ENCODE measurements at regions not wholly inside any gene's neighbourhood (a gene's known extent, or its start where the extent isn't known, plus 50 kb on each side); places are given as distances from the start of the nearest gene placed in this dataset.

DNA sequence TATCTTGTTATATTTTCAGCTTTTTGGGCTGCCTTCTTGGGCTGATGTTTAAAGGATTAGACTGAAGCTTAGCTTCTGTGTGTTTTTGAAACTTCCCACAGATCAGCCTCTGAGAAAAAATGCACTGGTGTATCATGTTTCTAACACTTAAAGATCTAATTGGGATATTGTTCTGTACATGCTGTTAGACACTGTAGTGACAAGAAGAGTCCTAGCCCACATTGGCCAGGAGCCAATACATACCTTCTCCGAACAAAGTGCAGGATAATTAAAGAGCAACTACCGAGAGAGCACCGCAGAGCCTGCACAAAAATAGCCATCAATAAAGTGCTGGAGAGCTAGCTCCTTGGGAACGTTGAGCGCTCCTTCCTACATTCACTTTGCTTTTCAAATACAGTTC lies 289.4 kb upstream of the SP8 start:
- Histone ChIP-seq H3K4ac (ENCODE audit: low read length) (no peak overlapping the region), H2AFZ (ENCODE audit: low read length) (no peak overlapping the region), H3K4me3 (ENCODE audit: low read length in 2 of 2) (no peak overlapping the region), H3K27ac (replicated peaks; ENCODE audit: low read length) (no peak overlapping the region), H4K8ac (ENCODE audit: low read depth, low read length) (no peak overlapping the region), H3K4me2 (ENCODE audit: insufficient read depth, low read length, poor library complexity, severe bottlenecking) (no peak overlapping the region), H3K18ac (ENCODE audit: low read length) (no peak overlapping the region), H3K23ac (ENCODE audit: low read depth, low read length, poor library complexity) (no peak overlapping the region), H3K9me3 (replicated peaks in 1 of 2; ENCODE audit: control insufficient read depth in 2 of 2, insufficient read depth in 1 of 2, low read depth in 1 of 2, low read length in 2 of 2) (no peaks in the 10 kb centered on the region), H3K27me3 (ENCODE audit: control insufficient read depth in 3 of 3, insufficient read depth in 3 of 3, low read depth in 1 of 3, low read length in 3 of 3) (peaks cover 0 to 14% (median 0%) of the 10 kb centered on the region in 3 experiments), H2BK5ac (ENCODE audit: low read length) (no peak overlapping the region), H2AK5ac (ENCODE audit: low read depth, low read length) (no peak overlapping the region), H3K4me1 (ENCODE audit: control insufficient read depth in 2 of 2, insufficient read depth in 1 of 2, low read depth in 1 of 2, low read length in 2 of 2) (peaks cover 0 to 5% of the 10 kb centered on the region in 2 donors), H4K91ac (ENCODE audit: low read depth, low read length, poor library complexity) (no peak overlapping the region), H3K9ac (ENCODE audit: low read depth, low read length, poor library complexity) (no peak overlapping the region), H3K14ac (ENCODE audit: low read length) (no peak overlapping the region), H3K79me1 (ENCODE audit: low read depth, low read length) (no peaks in the 10 kb centered on the region), H2BK15ac (ENCODE audit: low read length) (no peak overlapping the region), H3K36me3 (replicated peaks in 1 of 2; ENCODE audit: control insufficient read depth in 2 of 2, insufficient read depth in 2 of 2, low read length in 2 of 2) (no peaks in the 10 kb centered on the region), H2BK12ac (ENCODE audit: low read length) (no peak overlapping the region), H2BK120ac (ENCODE audit: low read depth, low read length) (no peak overlapping the region)
- DNase-seq (ENCODE audit: low spot score): no peak
- WGBS, 2 donors (ENCODE audit: extremely low coverage in 2 of 2, insufficient read length in 2 of 2, insufficient replicate concordance in 1 of 2): no CpG with 5 or more reads among the region's 5 CpGs

DNA sequence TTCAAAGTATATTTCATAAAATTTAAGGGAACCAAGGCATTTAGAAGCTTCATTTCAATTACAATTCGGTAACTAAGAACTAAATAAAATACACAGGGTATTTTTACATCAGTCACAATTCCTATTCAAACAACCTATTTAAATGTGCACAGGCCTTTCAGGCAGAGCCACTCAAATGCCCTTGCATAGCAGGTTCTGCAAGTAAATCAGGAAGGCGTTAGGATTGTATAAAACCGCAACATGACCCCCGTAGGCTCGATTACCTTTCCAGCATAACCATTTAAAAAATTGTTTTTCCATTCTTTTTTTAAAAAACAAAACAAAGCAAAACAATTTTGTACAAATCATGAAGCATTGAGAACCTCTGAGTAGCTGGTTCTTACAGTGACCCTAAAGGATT lies 289.9 kb upstream of the SP8 start:
- Histone ChIP-seq H3K14ac (ENCODE audit: low read length) (no peak overlapping the region), H3K18ac (ENCODE audit: low read length) (no peak overlapping the region), H2BK12ac (ENCODE audit: low read length) (no peak overlapping the region), H3K4ac (ENCODE audit: low read length) (no peak overlapping the region), H4K91ac (ENCODE audit: low read depth, low read length, poor library complexity) (no peak overlapping the region), H3K23ac (ENCODE audit: low read depth, low read length, poor library complexity) (no peak overlapping the region), H2AFZ (ENCODE audit: low read length) (no peak overlapping the region), H2BK15ac (ENCODE audit: low read length) (no peak overlapping the region), H4K8ac (ENCODE audit: low read depth, low read length) (no peak overlapping the region), H3K36me3 (replicated peaks in 1 of 2; ENCODE audit: control insufficient read depth in 2 of 2, insufficient read depth in 2 of 2, low read length in 2 of 2) (no peaks in the 10 kb centered on the region), H3K4me3 (ENCODE audit: low read length in 2 of 2) (no peak overlapping the region), H3K27ac (replicated peaks; ENCODE audit: low read length) (no peak overlapping the region), H3K9me3 (replicated peaks in 1 of 2; ENCODE audit: control insufficient read depth in 2 of 2, insufficient read depth in 1 of 2, low read depth in 1 of 2, low read length in 2 of 2) (no peaks in the 10 kb centered on the region), H3K27me3 (ENCODE audit: control insufficient read depth in 3 of 3, insufficient read depth in 3 of 3, low read depth in 1 of 3, low read length in 3 of 3) (peaks cover 0 to 11% (median 0%) of the 10 kb centered on the region in 3 experiments), H3K4me1 (ENCODE audit: control insufficient read depth in 2 of 2, insufficient read depth in 1 of 2, low read depth in 1 of 2, low read length in 2 of 2) (peaks cover 0 to 5% of the 10 kb centered on the region in 2 donors), H3K4me2 (ENCODE audit: insufficient read depth, low read length, poor library complexity, severe bottlenecking) (no peak overlapping the region), H3K9ac (ENCODE audit: low read depth, low read length, poor library complexity) (no peak overlapping the region), H2BK120ac (ENCODE audit: low read depth, low read length) (no peak overlapping the region), H3K79me1 (ENCODE audit: low read depth, low read length) (no peaks in the 10 kb centered on the region), H2AK5ac (ENCODE audit: low read depth, low read length) (no peak overlapping the region), H2BK5ac (ENCODE audit: low read length) (no peak overlapping the region)
- no CpG with 5 or more reads among the region's 5 CpGs for WGBS, 2 donors (ENCODE audit: extremely low coverage in 2 of 2, insufficient read length in 2 of 2, insufficient replicate concordance in 1 of 2)
- DNase-seq (ENCODE audit: low spot score): no peak

DNA sequence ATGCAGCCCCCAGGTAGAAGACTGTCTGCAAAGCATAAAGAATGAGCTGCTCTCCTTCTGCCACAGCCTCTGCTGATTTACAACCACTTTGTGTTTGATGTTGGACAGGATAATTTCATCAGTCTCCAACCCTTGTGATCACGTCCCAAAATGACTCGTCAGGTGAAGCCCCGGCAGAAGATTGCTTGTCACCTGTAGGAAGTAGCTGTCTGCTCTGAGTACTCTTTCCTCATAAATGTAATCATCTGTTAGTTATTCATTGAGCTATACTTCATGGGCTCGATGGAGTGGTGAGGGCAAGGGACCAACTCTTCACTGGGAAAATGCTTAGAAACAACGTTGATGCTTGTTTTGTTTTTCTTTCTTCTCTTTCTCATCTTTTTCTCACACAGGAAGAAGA lies 290.9 kb upstream of the SP8 start:
- no peak overlapping the region for H2BK15ac ChIP-seq (ENCODE audit: low read length)
- H4K8ac ChIP-seq (ENCODE audit: low read depth, low read length): no peak overlapping the region
- H2BK5ac ChIP-seq (ENCODE audit: low read length): no peak overlapping the region
- H3K36me3 ChIP-seq (replicated peaks in 1 of 2; ENCODE audit: control insufficient read depth in 2 of 2, insufficient read depth in 2 of 2, low read length in 2 of 2): no peaks in the 10 kb centered on the region
- H3K27me3 ChIP-seq (ENCODE audit: control insufficient read depth in 3 of 3, insufficient read depth in 3 of 3, low read depth in 1 of 3, low read length in 3 of 3): peaks cover 0 to 10% (median 0%) of the 10 kb centered on the region in 3 experiments
- DNase-seq (ENCODE audit: low spot score): no peak
- no peak overlapping the region for H3K27ac ChIP-seq (replicated peaks; ENCODE audit: low read length)
- WGBS, 2 donors (ENCODE audit: extremely low coverage in 2 of 2, insufficient read length in 2 of 2, insufficient replicate concordance in 1 of 2): no CpG with 5 or more reads among the region's 5 CpGs
- no peak overlapping the region for H2BK120ac ChIP-seq (ENCODE audit: low read depth, low read length)
- H4K91ac ChIP-seq (ENCODE audit: low read depth, low read length, poor library complexity): no peak overlapping the region
- no peak overlapping the region for H2AK5ac ChIP-seq (ENCODE audit: low read depth, low read length)
- H2BK12ac ChIP-seq (ENCODE audit: low read length): no peak overlapping the region
- H3K4me2 ChIP-seq (ENCODE audit: insufficient read depth, low read length, poor library complexity, severe bottlenecking): no peak overlapping the region
- no peak overlapping the region for H3K9ac ChIP-seq (ENCODE audit: low read depth, low read length, poor library complexity)
- H3K23ac ChIP-seq (ENCODE audit: low read depth, low read length, poor library complexity): no peak overlapping the region
- H3K4me1 ChIP-seq (ENCODE audit: control insufficient read depth in 2 of 2, insufficient read depth in 1 of 2, low read depth in 1 of 2, low read length in 2 of 2): peaks cover 0 to 5% of the 10 kb centered on the region in 2 donors
- no peak overlapping the region for H3K4me3 ChIP-seq (ENCODE audit: low read length in 2 of 2)
- H2AFZ ChIP-seq (ENCODE audit: low read length): no peak overlapping the region
- no peaks in the 10 kb centered on the region for H3K9me3 ChIP-seq (replicated peaks in 1 of 2; ENCODE audit: control insufficient read depth in 2 of 2, insufficient read depth in 1 of 2, low read depth in 1 of 2, low read length in 2 of 2)
- no peak overlapping the region for H3K18ac ChIP-seq (ENCODE audit: low read length)
- H3K79me1 ChIP-seq (ENCODE audit: low read depth, low read length): no peaks in the 10 kb centered on the region
- no peak overlapping the region for H3K14ac ChIP-seq (ENCODE audit: low read length)
- H3K4ac ChIP-seq (ENCODE audit: low read length): no peak overlapping the region

DNA sequence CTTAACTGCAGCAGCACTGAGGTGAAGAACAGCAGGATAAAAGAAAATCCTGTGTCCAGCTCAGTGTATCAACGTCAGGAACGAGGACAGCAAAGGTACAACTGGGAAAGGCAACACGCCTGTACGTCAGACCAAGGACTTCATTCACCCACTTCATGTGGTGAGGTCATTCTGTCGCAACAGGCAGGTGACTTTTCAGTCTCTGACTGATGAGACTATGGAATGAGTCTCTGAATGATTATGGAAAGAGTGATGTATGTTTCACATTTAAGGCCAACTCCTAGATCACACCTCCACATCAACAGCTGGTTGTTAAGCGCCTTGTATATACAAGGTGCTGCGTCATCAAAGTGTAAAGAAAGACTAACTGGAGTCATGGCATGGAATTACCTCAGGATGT lies 297.6 kb upstream of the SP8 start:
- WGBS, 2 donors (ENCODE audit: extremely low coverage in 2 of 2, insufficient read length in 2 of 2, insufficient replicate concordance in 1 of 2): no CpG with 5 or more reads among the region's 7 CpGs

More for the DNA sequence above, 297.6 kb upstream of the SP8 start:
- Histone ChIP-seq H3K36me3 (replicated peaks in 1 of 2; ENCODE audit: control insufficient read depth in 2 of 2, insufficient read depth in 2 of 2, low read length in 2 of 2) (no peaks in the 10 kb centered on the region), H3K23ac (ENCODE audit: low read depth, low read length, poor library complexity) (no peak overlapping the region), H2BK15ac (ENCODE audit: low read length) (no peak overlapping the region), H3K9ac (ENCODE audit: low read depth, low read length, poor library complexity) (no peak overlapping the region), H2AK5ac (ENCODE audit: low read depth, low read length) (no peak overlapping the region), H3K4ac (ENCODE audit: low read length) (no peak overlapping the region), H3K4me1 (ENCODE audit: control insufficient read depth in 2 of 2, insufficient read depth in 1 of 2, low read depth in 1 of 2, low read length in 2 of 2) (no peaks in the 10 kb centered on the region), H2BK12ac (ENCODE audit: low read length) (no peak overlapping the region), H2AFZ (ENCODE audit: low read length) (no peak overlapping the region), H3K4me3 (ENCODE audit: low read length in 2 of 2) (peak overlapping the region in 1 of 2 donors; percentile 62), H3K4me2 (ENCODE audit: insufficient read depth, low read length, poor library complexity, severe bottlenecking) (no peak overlapping the region), H3K14ac (ENCODE audit: low read length) (no peak overlapping the region), H3K9me3 (replicated peaks in 1 of 2; ENCODE audit: control insufficient read depth in 2 of 2, insufficient read depth in 1 of 2, low read depth in 1 of 2, low read length in 2 of 2) (no peaks in the 10 kb centered on the region), H3K27me3 (ENCODE audit: control insufficient read depth in 3 of 3, insufficient read depth in 3 of 3, low read depth in 1 of 3, low read length in 3 of 3) (no peaks in the 10 kb centered on the region), H4K91ac (ENCODE audit: low read depth, low read length, poor library complexity) (no peak overlapping the region), H3K27ac (replicated peaks; ENCODE audit: low read length) (no peak overlapping the region), H3K79me1 (ENCODE audit: low read depth, low read length) (no peaks in the 10 kb centered on the region), H2BK5ac (ENCODE audit: low read length) (no peak overlapping the region), H3K18ac (ENCODE audit: low read length) (no peak overlapping the region), H2BK120ac (ENCODE audit: low read depth, low read length) (no peak overlapping the region), H4K8ac (ENCODE audit: low read depth, low read length) (no peak overlapping the region)
- DNase-seq (ENCODE audit: low spot score): no peak
